ENCODE measurements at regions not wholly inside any gene's neighbourhood (a gene's known extent, or its start where the extent isn't known, plus 50 kb on each side); places are given as distances from the start of the nearest gene placed in this dataset.

DNA sequence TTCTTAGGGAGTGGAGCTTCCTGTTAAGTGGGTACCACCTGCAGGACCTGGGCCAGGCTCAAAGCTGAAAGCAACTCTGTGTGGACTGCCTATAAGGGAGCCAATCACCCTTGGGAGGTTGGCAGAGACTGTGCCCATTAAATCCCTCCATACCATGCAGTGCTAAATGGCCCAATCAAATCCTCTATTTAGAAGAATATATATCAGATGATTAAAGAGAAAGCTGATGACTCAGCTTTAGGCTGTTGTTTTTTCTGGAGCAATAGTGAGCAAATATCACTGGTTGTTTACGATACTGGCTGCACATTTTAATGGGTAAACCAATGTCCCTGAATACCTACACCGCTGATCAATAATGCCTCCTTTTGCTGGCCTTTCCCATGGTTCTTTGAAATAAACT is 101.3 kb downstream of the TMX1 start:
- no peaks in the 10 kb centered on the region for H3K79me1 ChIP-seq (ENCODE audit: low read depth, low read length)
- no peaks in the 10 kb centered on the region for H3K79me2 ChIP-seq (ENCODE audit: control insufficient read depth in 1 of 2, insufficient read depth in 2 of 2, low read length in 2 of 2)
- DNase-seq (ENCODE audit: low read depth in 1 of 2, low spot score in 2 of 2) (no peak), FAIRE-seq (no peak)
- H3K23ac ChIP-seq (ENCODE audit: insufficient read length): no peak overlapping the region
- no peaks in the 10 kb centered on the region for H3K36me3 ChIP-seq (ENCODE audit: control insufficient read depth in 2 of 4, insufficient read depth in 4 of 4, low read length in 3 of 4)
- H3K27me3 ChIP-seq (replicated peaks in 1 of 4; ENCODE audit: control insufficient read depth in 3 of 4, extremely low read depth in 1 of 4, insufficient read depth in 3 of 4, low read length in 3 of 4): no peaks in the 10 kb centered on the region
- no peak overlapping the region for H3K56ac ChIP-seq (replicated peaks; ENCODE audit: insufficient read length, low read depth, low read length)
- H4K5ac ChIP-seq (ENCODE audit: insufficient read length, low read depth, low read length): no peak overlapping the region
- H4K20me1 ChIP-seq (replicated peaks in 1 of 2; ENCODE audit: control insufficient read depth in 1 of 2, insufficient read depth in 2 of 2, low read length in 2 of 2): no peaks in the 10 kb centered on the region
- H4K8ac ChIP-seq (ENCODE audit: extremely low read depth, insufficient read depth, low read length): no peak overlapping the region
- H3K23me2 ChIP-seq (ENCODE audit: low read depth, low read length): no peaks in the 10 kb centered on the region
- no peak overlapping the region for H2BK120ac ChIP-seq (replicated peaks; ENCODE audit: low read depth, low read length)
- H2AFZ ChIP-seq (ENCODE audit: low read length): no peak overlapping the region
- ChIA-PET CTCF (ENCODE audit: partially characterized antibody) (interaction anchor here (0.8 kb wide), 1 partner anchor 28 kb away, joined by 3 read pairs; no protein-coding TSS in a partner anchor), POLR2A (ENCODE audit: partially characterized antibody) (no interaction called here)
- 93% methylated on average over 2 of the region's 2 CpGs; no CpG with 5 or more reads in 1 of the 2 experiments for WGBS, 2 experiments (ENCODE audit: extremely low coverage in 1 of 2, insufficient coverage in 1 of 2, insufficient read length in 1 of 2, insufficient replicate concordance in 2 of 2, low coverage in 1 of 2, low lambda C conversion rate in 2 of 2, missing lambda C conversion rate in 1 of 2)
- no peak overlapping the region for H3K27ac ChIP-seq (ENCODE audit: low read depth, low read length)
- H3K18ac ChIP-seq (ENCODE audit: extremely low read depth, low read length): no peak overlapping the region
- H3K4me2 ChIP-seq (ENCODE audit: insufficient read depth in 1 of 2, low read depth in 2 of 2, low read length in 2 of 2): no peak overlapping the region
- H3K9me3 ChIP-seq (ENCODE audit: insufficient read depth in 2 of 2, low read depth in 1 of 2, low read length in 1 of 2): no peaks in the 10 kb centered on the region
- no peak for TF ChIP-seq RAD21 (IDR thresholded peaks at IDR 0.05 in 1 of 2, conservative IDR thresholded peaks at IDR 0.05 in 1 of 2; ENCODE audit: low read depth in 2 of 2, low read length in 2 of 2)
- TF ChIP-seq CBX5 (IDR thresholded peaks at IDR 0.05; ENCODE audit: low read depth, low read length): no peak
- TF ChIP-seq NRF1 (IDR thresholded peaks at IDR 0.05; ENCODE audit: low read depth, low read length): no peak
- no peak for TF ChIP-seq TCF12 (IDR thresholded peaks at IDR 0.05; ENCODE audit: low read depth, low read length)
- TF ChIP-seq ASH2L (IDR thresholded peaks at IDR 0.05; ENCODE audit: low read length): no peak
- TF ChIP-seq RFX5 (IDR thresholded peaks at IDR 0.05; ENCODE audit: borderline replicate concordance, low read depth, low read length): no peak
- no peak for TF ChIP-seq FOSL1 (IDR thresholded peaks at IDR 0.05; ENCODE audit: insufficient read depth, low read depth, low read length)
- H2BK5ac ChIP-seq (ENCODE audit: low read depth, low read length): no peak overlapping the region
- no peak overlapping the region for H3K14ac ChIP-seq (ENCODE audit: insufficient read length)
- H2AK5ac ChIP-seq (ENCODE audit: low read depth, low read length): no peak overlapping the region
- H3K4ac ChIP-seq (replicated peaks; ENCODE audit: insufficient read length, low read depth, low read length): no peak overlapping the region
- H2BK15ac ChIP-seq (ENCODE audit: low read length): no peak overlapping the region
- H3K9ac ChIP-seq (replicated peaks in 1 of 4; ENCODE audit: extremely low read depth in 1 of 4, low read depth in 3 of 4, low read length in 3 of 4): no peak overlapping the region
- H3K4me1 ChIP-seq (replicated peaks in 1 of 4; ENCODE audit: control insufficient read depth in 3 of 4, insufficient read depth in 4 of 4, low read length in 3 of 4): no peaks in the 10 kb centered on the region; a peak in 2 of 7 replicates
- H2BK20ac ChIP-seq (ENCODE audit: low read length): no peak overlapping the region
- H2BK12ac ChIP-seq (ENCODE audit: low read depth, low read length): no peak overlapping the region
- no peak overlapping the region for H4K91ac ChIP-seq (replicated peaks; ENCODE audit: insufficient read length, low read length)
- H3K4me3 ChIP-seq (ENCODE audit: extremely low read depth in 1 of 4, insufficient read depth in 2 of 4, low read depth in 3 of 4, low read length in 4 of 4): no peak overlapping the region

Measured in H1 (cell line).